Activated CD4-positive, alpha-beta T cell treated with anti-CD3 and anti-CD28 coated beads for 1 hour (primary cell): ENCODE measurements at regions not wholly inside any gene's neighbourhood (a gene's known extent, or its start where the extent isn't known, plus 50 kb on each side); places are given as distances from the start of the nearest gene placed in this dataset.
A peak's percentile ranks its signal among the peaks of the same experiment; 100 is the strongest.

Experiments used
- DNase-seq: peaks from one replicate; pipeline ENCODE4 v3.0.0-alpha.2; 2020

GRCh38 chr10:14385596-14386593 lies 55.2 kb upstream of the FRMD4A start:
- no peak for DNase-seq

DNA sequence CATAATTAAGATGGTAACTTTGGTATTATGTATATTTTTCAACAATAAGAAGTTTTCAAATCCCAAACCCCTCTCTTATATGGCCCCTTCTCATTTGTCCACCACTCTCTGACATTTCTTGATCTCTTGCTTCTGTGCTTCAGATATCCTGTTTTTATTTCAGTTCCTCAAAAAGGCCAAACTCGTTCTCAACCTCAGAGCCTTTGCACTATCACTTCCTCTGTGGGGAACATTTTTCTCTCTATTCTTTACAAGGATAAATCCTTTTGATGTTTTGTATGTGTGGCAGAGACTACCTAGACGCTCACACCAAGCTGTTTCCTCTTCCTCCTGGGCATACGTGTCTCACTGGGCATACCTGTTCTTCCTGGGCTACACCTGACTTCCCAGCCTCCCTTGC lies 54.2 kb upstream of the FRMD4A start:
- DNase-seq, result no peak

GRCh38 chr10:14384116-14384730 lies 53.5 kb upstream of the FRMD4A start:
- DNase-seq, result no peak

DNA sequence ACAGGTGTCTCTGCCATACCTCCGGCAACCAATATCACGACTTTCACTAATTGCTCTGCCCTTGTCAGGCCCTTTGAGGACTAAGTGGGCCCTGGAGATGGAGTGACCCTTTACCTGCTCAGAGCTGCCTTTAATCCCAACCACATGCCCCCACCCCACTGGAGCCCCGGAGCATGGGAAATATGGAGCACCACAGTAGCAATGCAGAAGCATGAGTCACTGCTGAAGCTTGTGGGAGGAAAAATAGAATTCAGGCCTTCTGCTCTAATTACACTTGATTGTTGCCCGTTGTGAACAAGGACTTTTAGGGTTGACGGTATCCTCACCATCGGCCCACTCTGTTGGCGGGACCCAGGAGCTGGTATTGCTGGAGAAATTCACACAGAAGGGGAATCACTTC lies 52.5 kb upstream of the FRMD4A start:
- DNase-seq, result no peak

- DNase-seq, result no peak
These were observed 51.8 kb upstream of the FRMD4A start for GRCh38 chr10:14382531-14382930.

DNA sequence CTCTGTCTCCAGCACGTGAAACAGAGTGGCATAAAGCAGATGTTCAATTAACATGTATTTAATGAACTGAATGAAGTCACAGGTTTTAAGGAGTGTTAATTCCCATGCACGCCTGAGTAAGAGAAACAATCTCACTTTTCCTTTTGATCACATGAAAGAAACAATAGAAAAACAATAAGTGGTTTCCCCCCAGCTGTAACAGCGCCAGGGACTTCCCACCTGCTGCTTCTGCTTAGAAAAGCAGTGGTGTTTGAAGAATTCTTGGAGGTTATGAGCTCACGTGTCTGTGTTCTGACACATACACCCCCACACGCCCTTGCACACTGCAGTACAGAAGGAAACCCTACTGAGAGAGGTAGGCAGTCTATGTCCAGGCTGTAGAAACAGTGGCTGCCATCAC lies 51.3 kb upstream of the FRMD4A start:
- peak; percentile 17 for DNase-seq

- DNase-seq, result no peak
These were observed 50.8 kb upstream of the FRMD4A start for GRCh38 chr10:14381475-14381874.

GRCh38 chr10:14380746-14381145 lies 50.0 kb upstream of the FRMD4A start:
- no peak for DNase-seq
